ENCODE measurements at regions not wholly inside any gene's neighbourhood (a gene's known extent, or its start where the extent isn't known, plus 50 kb on each side); places are given as distances from the start of the nearest gene placed in this dataset.

DNA sequence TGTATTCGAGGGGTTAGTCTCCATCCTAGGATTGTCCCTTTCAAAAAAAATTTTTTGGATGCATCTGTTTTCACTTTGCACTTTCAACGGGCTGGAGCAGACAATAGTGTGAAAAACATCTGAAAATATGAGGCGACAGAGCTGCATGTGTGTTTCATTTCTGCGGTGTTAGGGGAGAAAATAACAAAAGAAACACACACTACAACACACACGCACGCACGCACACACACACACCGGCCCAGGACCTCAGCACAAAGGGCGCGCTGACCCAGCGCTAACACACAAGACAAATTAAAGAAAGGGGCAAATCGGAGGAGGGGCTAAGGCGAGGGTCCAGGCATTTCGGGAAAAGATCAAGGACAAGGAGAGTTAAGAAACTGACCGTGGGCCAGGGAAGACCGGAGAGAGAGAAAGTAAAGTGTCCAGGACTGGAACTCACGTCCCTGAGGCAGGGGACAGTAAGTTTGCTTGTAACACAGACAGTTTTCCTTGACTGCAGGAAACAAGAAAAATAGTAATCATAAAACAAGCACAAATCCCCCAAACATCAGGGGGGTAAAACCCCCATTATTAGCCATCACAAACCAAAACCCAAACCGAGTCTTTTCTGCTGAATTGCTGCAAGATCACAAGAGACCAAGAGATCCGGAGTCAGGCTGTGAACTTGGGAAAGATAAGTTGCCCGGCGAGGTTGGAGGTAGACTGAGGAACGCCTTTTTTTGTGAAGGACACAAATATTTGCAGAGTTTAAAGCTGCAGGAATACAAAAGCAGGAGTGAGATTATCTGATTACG lies 302.1 kb downstream of the PARP8 start:
- peak overlapping the region; percentile 29 for H3K27ac Mint-ChIP-seq
- peaks cover 42% of the 10 kb centered on the region for H3K4me1 Mint-ChIP-seq (ENCODE audit: low read depth)
- H3K9me3 Mint-ChIP-seq, result peaks cover 4% of the 10 kb centered on the region
- intact Hi-C loops (cut with micrococcal nuclease), result loop anchor here (5.0 kb wide), 1 partner anchor 429 kb away; no protein-coding TSS in a partner anchor
- peaks cover 80% of the 10 kb centered on the region for H3K27me3 Mint-ChIP-seq (ENCODE audit: insufficient read depth)
- H3K36me3 Mint-ChIP-seq (ENCODE audit: low read depth), result peaks cover 8% of the 10 kb centered on the region
- H3K4me3 Mint-ChIP-seq, result peak overlapping the region; percentile 81
- no peak for DNase-seq (ENCODE audit: low spot score)

DNA sequence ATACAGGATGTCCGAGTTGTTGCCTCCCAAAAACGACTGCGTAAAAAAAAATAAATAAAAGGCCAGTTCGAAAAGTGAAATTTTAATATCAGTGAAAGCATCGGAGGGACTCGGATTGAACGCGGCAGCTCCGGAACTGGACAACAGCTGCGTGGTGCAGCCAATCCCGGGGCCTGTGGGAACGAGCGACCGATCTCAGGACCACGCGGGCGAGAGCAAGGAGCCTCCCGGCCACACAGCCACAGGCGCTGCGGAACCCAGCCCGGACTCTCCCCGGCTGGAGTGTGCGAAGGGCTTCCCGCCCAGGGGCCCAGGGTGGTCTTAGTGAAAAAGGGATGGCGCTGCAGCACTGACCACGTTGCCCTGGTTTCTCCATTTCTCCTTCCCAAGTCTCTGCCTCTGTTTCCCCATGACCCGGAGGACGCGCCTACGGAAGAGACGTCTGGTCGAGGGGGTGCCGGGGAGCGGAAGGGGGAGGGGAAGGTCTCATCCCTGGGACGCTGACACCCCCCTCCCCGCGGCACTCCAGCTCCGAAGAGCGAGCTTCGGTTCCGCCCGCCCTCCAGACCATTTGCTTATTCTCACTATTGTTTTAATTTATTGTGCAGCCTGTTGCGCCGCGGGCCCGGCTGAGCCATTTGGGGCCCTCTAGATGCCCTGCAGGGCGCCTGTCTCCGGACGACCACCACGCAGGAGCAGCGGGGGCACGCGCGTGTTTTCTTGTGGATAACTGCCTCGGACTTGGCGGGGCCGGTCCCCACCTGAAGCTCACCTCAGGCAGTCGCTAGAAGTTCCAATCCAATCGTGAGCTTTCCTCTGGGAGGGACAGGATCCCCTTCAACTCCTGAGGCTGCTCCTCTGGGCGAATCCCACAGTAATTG lies 303.0 kb downstream of the PARP8 start:
- peaks cover 78% of the 10 kb centered on the region for H3K27me3 Mint-ChIP-seq (ENCODE audit: insufficient read depth)
- peaks cover 37% of the 10 kb centered on the region for H3K4me1 Mint-ChIP-seq (ENCODE audit: low read depth)
- intact Hi-C loops (cut with micrococcal nuclease), result loop anchor here (5.0 kb wide), 1 partner anchor 428 kb away; no protein-coding TSS in a partner anchor
- peaks cover 4% of the 10 kb centered on the region for H3K9me3 Mint-ChIP-seq
- peak overlapping the region; percentile 23 for H3K27ac Mint-ChIP-seq
- H3K4me3 Mint-ChIP-seq, result peak overlapping the region; percentile 81
- no peak for DNase-seq (ENCODE audit: low spot score)
- H3K36me3 Mint-ChIP-seq (ENCODE audit: low read depth), result peaks cover 5% of the 10 kb centered on the region

DNA sequence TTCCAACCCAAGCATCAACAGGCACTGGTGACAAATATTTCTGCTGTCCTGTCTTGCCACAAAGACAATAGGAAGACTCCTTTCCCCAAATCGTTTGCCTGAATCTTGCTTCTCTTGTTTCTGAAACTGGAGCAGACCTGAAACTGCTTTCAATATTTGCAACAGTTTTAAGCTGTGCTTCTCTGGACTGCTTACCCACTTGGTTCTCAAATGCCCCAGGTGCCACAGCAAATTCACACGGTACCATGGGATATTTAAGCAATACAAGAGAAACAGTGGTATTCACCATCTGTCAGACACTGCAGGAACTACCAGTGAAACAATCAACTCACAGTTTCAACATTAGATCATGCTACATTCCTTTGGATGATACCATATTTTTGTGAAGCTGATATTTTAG lies 309.4 kb downstream of the PARP8 start:
- H3K36me3 Mint-ChIP-seq (ENCODE audit: low read depth), result no peaks in the 10 kb centered on the region
- H3K27me3 Mint-ChIP-seq (ENCODE audit: insufficient read depth), result peaks cover 32% of the 10 kb centered on the region
- DNase-seq (ENCODE audit: low spot score), result no peak
- no peaks in the 10 kb centered on the region for H3K4me1 Mint-ChIP-seq (ENCODE audit: low read depth)
- H3K9me3 Mint-ChIP-seq, result no peaks in the 10 kb centered on the region
- intact Hi-C loops (cut with micrococcal nuclease), result no loop called here
- no peak overlapping the region for H3K4me3 Mint-ChIP-seq
- H3K27ac Mint-ChIP-seq, result no peak overlapping the region

DNA sequence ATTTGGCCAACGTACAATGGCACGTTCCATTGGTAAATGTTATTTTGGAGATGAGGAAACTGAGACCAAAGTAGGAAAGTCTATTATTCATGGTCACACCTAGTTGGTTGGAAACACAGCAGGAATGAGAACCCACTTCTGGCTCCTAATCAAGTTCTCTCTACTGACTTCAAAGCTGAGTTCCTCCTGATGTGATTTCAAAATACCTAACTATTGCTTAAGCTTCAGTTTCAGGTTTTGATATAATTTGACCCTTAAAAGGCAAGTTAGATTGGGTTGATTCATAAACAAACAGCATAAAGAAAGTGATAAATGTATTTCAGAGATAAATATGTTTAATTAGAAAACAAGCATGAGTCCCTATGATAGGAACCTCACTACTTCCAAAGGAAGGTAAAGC lies 312.5 kb downstream of the PARP8 start:
- intact Hi-C loops (cut with micrococcal nuclease), result no loop called here

DNA sequence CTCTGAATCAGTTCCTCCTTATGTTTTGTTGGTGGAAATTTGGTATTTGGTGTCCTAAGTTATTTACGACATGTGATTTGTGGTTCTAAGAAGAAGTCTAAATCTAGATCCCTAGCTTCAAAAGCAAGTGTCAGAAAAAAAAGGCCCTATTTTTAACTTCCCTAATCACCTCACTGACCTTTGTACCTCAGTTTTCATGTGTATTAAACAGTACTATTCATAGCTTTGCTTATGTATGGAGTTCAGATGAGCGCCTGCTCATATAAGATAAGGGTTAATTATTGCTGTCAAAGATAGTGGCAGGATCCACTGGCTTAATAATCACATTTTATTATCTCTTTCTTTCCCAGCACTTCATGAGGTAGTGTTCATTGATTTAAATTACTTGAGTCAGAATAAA lies 318.2 kb downstream of the PARP8 start:
- Mint-ChIP-seq H3K4me3 (no peak overlapping the region), H3K27ac (no peak overlapping the region), H3K9me3 (no peaks in the 10 kb centered on the region), H3K4me1 (ENCODE audit: low read depth) (no peaks in the 10 kb centered on the region), H3K27me3 (ENCODE audit: insufficient read depth) (peaks cover 1% of the 10 kb centered on the region), H3K36me3 (ENCODE audit: low read depth) (no peaks in the 10 kb centered on the region)
- intact Hi-C loops (cut with micrococcal nuclease), result no loop called here
- DNase-seq (ENCODE audit: low spot score), result no peak

More for the DNA sequence above, 312.5 kb downstream of the PARP8 start:
- Mint-ChIP-seq H3K4me3 (no peak overlapping the region), H3K9me3 (no peaks in the 10 kb centered on the region), H3K4me1 (ENCODE audit: low read depth) (no peaks in the 10 kb centered on the region), H3K36me3 (ENCODE audit: low read depth) (no peaks in the 10 kb centered on the region), H3K27me3 (ENCODE audit: insufficient read depth) (peaks cover 22% of the 10 kb centered on the region), H3K27ac (no peak overlapping the region)
- no peak for DNase-seq (ENCODE audit: low spot score)

GRCh38 chr5:50990296-50990924 lies 324.0 kb downstream of the PARP8 start:
- Mint-ChIP-seq H3K27me3 (ENCODE audit: insufficient read depth) (peaks cover 1% of the 10 kb centered on the region), H3K36me3 (ENCODE audit: low read depth) (no peaks in the 10 kb centered on the region), H3K27ac (no peak overlapping the region), H3K4me3 (no peak overlapping the region), H3K4me1 (ENCODE audit: low read depth) (no peaks in the 10 kb centered on the region), H3K9me3 (no peaks in the 10 kb centered on the region)
- intact Hi-C loops (cut with micrococcal nuclease), result no loop called here
- no peak for DNase-seq (ENCODE audit: low spot score)

DNA sequence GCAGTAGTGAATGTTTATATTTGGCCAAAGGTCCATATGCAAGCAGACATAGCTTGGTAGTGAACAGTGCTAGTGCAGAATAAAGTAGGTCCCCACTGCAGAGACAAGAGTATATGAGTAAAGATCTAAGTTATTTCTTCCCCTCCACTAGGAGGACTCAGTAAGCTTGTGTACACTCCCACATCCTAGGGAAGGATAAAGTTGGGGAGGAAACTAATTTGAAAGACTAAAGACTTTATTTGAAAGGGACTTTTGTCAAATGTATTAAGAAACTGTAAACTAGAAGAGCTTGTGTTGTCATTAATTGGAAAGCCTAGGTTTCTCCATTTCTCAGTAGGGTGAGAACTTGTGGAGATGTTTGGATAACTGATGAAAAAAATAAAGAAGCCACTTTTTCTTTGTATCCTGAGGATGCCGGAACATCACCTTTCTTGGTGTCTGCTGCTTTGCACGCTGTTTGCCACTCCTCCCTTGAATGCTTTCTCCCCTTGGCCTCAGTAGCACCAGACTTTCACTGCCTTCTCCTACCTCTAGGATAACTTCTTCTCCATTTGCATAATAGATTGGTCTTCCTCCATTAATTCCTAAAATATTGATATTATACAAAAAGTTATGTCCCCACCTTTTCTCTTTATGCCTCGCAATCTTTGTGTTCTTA lies 329.0 kb downstream of the PARP8 start:
- no peaks in the 10 kb centered on the region for H3K27me3 Mint-ChIP-seq (ENCODE audit: insufficient read depth)

GRCh38 chr5:51001227-51001923 lies 334.9 kb downstream of the PARP8 start:
- H3K4me3 Mint-ChIP-seq, result no peak overlapping the region
- DNase-seq (ENCODE audit: low spot score), result no peak
- H3K27ac Mint-ChIP-seq, result no peak overlapping the region
- H3K27me3 Mint-ChIP-seq (ENCODE audit: insufficient read depth), result no peaks in the 10 kb centered on the region
- H3K4me1 Mint-ChIP-seq (ENCODE audit: low read depth), result no peaks in the 10 kb centered on the region
- no peaks in the 10 kb centered on the region for H3K9me3 Mint-ChIP-seq
- intact Hi-C loops (cut with micrococcal nuclease), result no loop called here
- no peaks in the 10 kb centered on the region for H3K36me3 Mint-ChIP-seq (ENCODE audit: low read depth)

More for the DNA sequence above, 329.0 kb downstream of the PARP8 start:
- no peaks in the 10 kb centered on the region for H3K36me3 Mint-ChIP-seq (ENCODE audit: low read depth)
- DNase-seq (ENCODE audit: low spot score), result no peak
- no peaks in the 10 kb centered on the region for H3K4me1 Mint-ChIP-seq (ENCODE audit: low read depth)
- intact Hi-C loops (cut with micrococcal nuclease), result no loop called here
- H3K9me3 Mint-ChIP-seq, result no peaks in the 10 kb centered on the region
- H3K4me3 Mint-ChIP-seq, result no peak overlapping the region
- H3K27ac Mint-ChIP-seq, result no peak overlapping the region

GRCh38 chr5:51002368-51002767 lies 335.9 kb downstream of the PARP8 start:
- Mint-ChIP-seq H3K27ac (no peak overlapping the region), H3K27me3 (ENCODE audit: insufficient read depth) (no peaks in the 10 kb centered on the region), H3K36me3 (ENCODE audit: low read depth) (no peaks in the 10 kb centered on the region), H3K4me1 (ENCODE audit: low read depth) (no peaks in the 10 kb centered on the region), H3K9me3 (no peaks in the 10 kb centered on the region), H3K4me3 (no peak overlapping the region)
- no peak for DNase-seq (ENCODE audit: low spot score)
- intact Hi-C loops (cut with micrococcal nuclease), result no loop called here

GRCh38 chr5:51013036-51013435 lies 346.6 kb downstream of the PARP8 start:
- Mint-ChIP-seq H3K27ac (no peak overlapping the region), H3K36me3 (ENCODE audit: low read depth) (no peaks in the 10 kb centered on the region), H3K4me3 (no peak overlapping the region), H3K27me3 (ENCODE audit: insufficient read depth) (no peaks in the 10 kb centered on the region), H3K9me3 (no peaks in the 10 kb centered on the region), H3K4me1 (ENCODE audit: low read depth) (no peaks in the 10 kb centered on the region)
- no peak for DNase-seq (ENCODE audit: low spot score)
- intact Hi-C loops (cut with micrococcal nuclease), result no loop called here

DNA sequence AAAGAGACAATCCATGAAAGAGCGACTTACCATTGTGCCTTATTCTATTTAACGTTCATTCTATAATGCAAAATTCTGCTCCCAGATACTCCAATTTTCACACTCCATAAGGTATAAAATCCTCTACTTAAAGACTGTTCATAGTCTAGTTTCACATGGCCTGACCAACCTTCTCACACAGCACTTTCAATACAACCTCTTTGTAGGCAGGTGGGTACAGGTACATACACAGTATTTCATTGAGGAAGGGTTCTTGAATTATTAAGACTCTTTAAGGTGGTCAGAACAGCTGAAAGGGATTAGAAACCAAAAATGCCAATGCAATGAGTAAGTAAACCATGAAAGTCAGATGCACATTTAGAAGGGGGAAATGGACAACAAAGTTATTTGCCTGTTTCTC lies 352.0 kb downstream of the PARP8 start:
- no peaks in the 10 kb centered on the region for H3K9me3 Mint-ChIP-seq
- H3K4me3 Mint-ChIP-seq, result no peak overlapping the region
- DNase-seq (ENCODE audit: low spot score), result no peak
- intact Hi-C loops (cut with micrococcal nuclease), result no loop called here
- H3K27ac Mint-ChIP-seq, result no peak overlapping the region
- H3K4me1 Mint-ChIP-seq (ENCODE audit: low read depth), result no peaks in the 10 kb centered on the region
- no peaks in the 10 kb centered on the region for H3K36me3 Mint-ChIP-seq (ENCODE audit: low read depth)
- H3K27me3 Mint-ChIP-seq (ENCODE audit: insufficient read depth), result no peaks in the 10 kb centered on the region

GRCh38 chr5:51024263-51024662 lies 357.8 kb downstream of the PARP8 start:
- H3K27ac Mint-ChIP-seq, result no peak overlapping the region
- H3K4me3 Mint-ChIP-seq, result no peak overlapping the region
- no peaks in the 10 kb centered on the region for H3K9me3 Mint-ChIP-seq
- no peaks in the 10 kb centered on the region for H3K27me3 Mint-ChIP-seq (ENCODE audit: insufficient read depth)
- no peaks in the 10 kb centered on the region for H3K36me3 Mint-ChIP-seq (ENCODE audit: low read depth)
- no peaks in the 10 kb centered on the region for H3K4me1 Mint-ChIP-seq (ENCODE audit: low read depth)
- intact Hi-C loops (cut with micrococcal nuclease), result no loop called here
- DNase-seq (ENCODE audit: low spot score), result no peak
